DND-41 (cell line): ENCODE measurements at regions not wholly inside any gene's neighbourhood (a gene's known extent, or its start where the extent isn't known, plus 50 kb on each side); places are given as distances from the start of the nearest gene placed in this dataset.

ENCODE experiments used
- ATAC-seq: fragments of 200-7000 bp; cut with Tn5 transposase; 3 replicates; pipeline ENCODE4 v1.9.1; 2021; ENCODE audit warnings: low read depth; ENCODE audit not compliant: insufficient read depth
- DNase-seq: peaks from one replicate; pipeline ENCODE4 v3.0.0-alpha.2; 2020
- H2AFZ ChIP-seq: 2 replicates; pipeline ENCODE4 v1.6.0; 2012; ENCODE audit warnings: low read depth, low read length
- H3K27ac ChIP-seq: 2 replicates; pipeline ENCODE4 v1.5.1; 2012; ENCODE audit warnings: low read length, inconsistent platforms
- H3K27me3 ChIP-seq: fragments of 200-600 bp; sonication (generic); 2 replicates; pipeline ENCODE4 v1.6.0; 2012; ENCODE audit warnings: low read length, mild to moderate bottlenecking, inconsistent platforms; ENCODE audit not compliant: insufficient read depth, poor library complexity
- H3K36me3 ChIP-seq: 2 replicates; pipeline ENCODE4 v1.5.1; 2012; ENCODE audit warnings: low read length, inconsistent platforms; ENCODE audit not compliant: insufficient read depth
- H3K4me1 ChIP-seq: 2 replicates; pipeline ENCODE4 v1.5.1; 2012; ENCODE audit warnings: mild to moderate bottlenecking, low read length; ENCODE audit not compliant: insufficient read depth
- H3K4me2 ChIP-seq: 2 replicates; pipeline ENCODE4 v1.6.0; 2012; ENCODE audit warnings: mild to moderate bottlenecking, moderate library complexity, low read length, inconsistent platforms; ENCODE audit not compliant: insufficient read depth
- H3K4me3 ChIP-seq, 2 experiments: fragments of 200-600 bp in 1 of 2; shearing (Covaris generic) in 1 of 2; 2 replicates each; pipeline ENCODE4 v1.5.1; 2012 to 2016; ENCODE audit warnings: inconsistent platforms in 2 of 2, low read length in 2 of 2, mild to moderate bottlenecking in 2 of 2, low read depth in 1 of 2, moderate library complexity in 1 of 2
- H3K79me2 ChIP-seq: 2 replicates; pipeline ENCODE4 v1.6.0; 2012; ENCODE audit warnings: low read length, inconsistent platforms; ENCODE audit not compliant: insufficient read depth
- H3K9ac ChIP-seq: 2 replicates; pipeline ENCODE4 v1.6.0; 2012; ENCODE audit warnings: low read depth, mild to moderate bottlenecking, inconsistent platforms, low read length, moderate library complexity
- H3K9me3 ChIP-seq: 2 replicates; pipeline ENCODE4 v1.5.1; 2012; ENCODE audit warnings: low read length, moderate library complexity, mild to moderate bottlenecking, inconsistent platforms; ENCODE audit not compliant: insufficient read depth, severe bottlenecking
- H4K20me1 ChIP-seq: 2 replicates; pipeline ENCODE4 v1.6.0; 2012; ENCODE audit warnings: low read length; ENCODE audit not compliant: insufficient read depth
- EZH2 ChIP-seq: IDR thresholded peaks from 3 replicates; pipeline ENCODE4 v1.6.1; 2012; ENCODE audit warnings: borderline replicate concordance, low read depth, mild to moderate bottlenecking, moderate library complexity, low read length, inconsistent platforms; ENCODE audit not compliant: severe bottlenecking
- TF ChIP-seq, protein P1 (sequence below): IDR thresholded peaks from 2 replicates; pipeline ENCODE4 v1.5.1; 2012; ENCODE audit warnings: borderline replicate concordance, low read length, moderate library complexity, mild to moderate bottlenecking; ENCODE audit not compliant: poor library complexity, severe bottlenecking; ENCODE audit errors: extremely low read depth

DNA sequence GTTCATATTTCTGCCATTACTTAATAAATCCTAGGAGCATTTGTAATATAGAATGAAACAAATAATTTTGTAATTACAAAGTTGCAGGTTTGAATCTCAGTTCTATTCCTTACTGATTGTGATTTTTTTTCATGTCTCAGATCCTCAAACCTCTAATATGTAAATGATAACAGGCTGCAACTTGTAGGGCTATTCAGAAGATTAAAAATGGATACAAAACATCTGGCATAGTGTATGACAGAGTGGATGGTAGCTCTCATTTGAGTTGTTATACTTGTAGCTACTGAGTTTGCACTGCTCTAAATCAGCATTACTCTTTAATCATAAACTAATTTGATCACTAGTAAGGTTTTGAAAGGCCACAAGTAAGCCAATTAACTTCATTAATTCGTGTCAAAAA lies 406.3 kb upstream of the MGAT4C start:
- H3K79me2 ChIP-seq, result no peaks in the 10 kb centered on the region
- H3K27ac ChIP-seq, result no peak overlapping the region
- H3K27me3 ChIP-seq, result no peaks in the 10 kb centered on the region
- H3K9ac ChIP-seq, result no peak overlapping the region
- no peak overlapping the region for H3K4me3 ChIP-seq
- ATAC-seq (no peak), DNase-seq (no peak)
- TF ChIP-seq EZH2, result no peak
- TF ChIP-seq, protein P1, sequence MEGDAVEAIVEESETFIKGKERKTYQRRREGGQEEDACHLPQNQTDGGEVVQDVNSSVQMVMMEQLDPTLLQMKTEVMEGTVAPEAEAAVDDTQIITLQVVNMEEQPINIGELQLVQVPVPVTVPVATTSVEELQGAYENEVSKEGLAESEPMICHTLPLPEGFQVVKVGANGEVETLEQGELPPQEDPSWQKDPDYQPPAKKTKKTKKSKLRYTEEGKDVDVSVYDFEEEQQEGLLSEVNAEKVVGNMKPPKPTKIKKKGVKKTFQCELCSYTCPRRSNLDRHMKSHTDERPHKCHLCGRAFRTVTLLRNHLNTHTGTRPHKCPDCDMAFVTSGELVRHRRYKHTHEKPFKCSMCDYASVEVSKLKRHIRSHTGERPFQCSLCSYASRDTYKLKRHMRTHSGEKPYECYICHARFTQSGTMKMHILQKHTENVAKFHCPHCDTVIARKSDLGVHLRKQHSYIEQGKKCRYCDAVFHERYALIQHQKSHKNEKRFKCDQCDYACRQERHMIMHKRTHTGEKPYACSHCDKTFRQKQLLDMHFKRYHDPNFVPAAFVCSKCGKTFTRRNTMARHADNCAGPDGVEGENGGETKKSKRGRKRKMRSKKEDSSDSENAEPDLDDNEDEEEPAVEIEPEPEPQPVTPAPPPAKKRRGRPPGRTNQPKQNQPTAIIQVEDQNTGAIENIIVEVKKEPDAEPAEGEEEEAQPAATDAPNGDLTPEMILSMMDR, result no peak
- H3K4me1 ChIP-seq, result no peaks in the 10 kb centered on the region
- H3K36me3 ChIP-seq, result no peaks in the 10 kb centered on the region
- no peak overlapping the region for H3K4me2 ChIP-seq
- no peak overlapping the region for H2AFZ ChIP-seq
- no peaks in the 10 kb centered on the region for H3K9me3 ChIP-seq
- H4K20me1 ChIP-seq, result no peaks in the 10 kb centered on the region

DNA sequence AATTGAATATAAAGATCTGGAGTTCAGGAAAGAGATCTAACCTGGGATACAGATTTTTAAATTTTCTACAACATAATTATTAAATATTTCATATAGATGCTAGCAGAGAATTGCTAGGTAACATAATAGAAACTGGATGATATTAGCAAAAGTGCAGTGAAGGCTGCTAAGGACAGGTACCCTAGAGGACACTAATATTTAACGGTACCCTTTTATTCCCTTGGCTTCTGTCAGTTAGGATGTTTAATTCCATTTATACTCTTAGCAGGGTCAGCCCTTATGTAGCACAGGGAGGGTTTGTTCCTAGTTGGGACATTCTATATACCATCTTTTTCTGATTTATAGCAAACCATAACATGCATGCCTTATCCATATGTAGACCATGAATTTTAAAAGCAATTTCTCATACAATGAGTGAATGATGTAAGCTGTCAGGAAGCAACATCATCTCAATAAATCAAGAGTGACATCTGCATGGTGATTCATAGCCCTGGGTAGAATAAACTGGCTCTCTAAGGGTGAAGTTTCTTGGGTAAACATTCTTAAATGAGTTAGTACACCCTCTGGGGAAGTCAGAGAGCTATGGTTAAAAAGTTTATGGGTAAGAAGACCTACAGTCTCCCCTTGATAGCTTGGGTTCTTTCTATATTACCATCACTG lies 404.4 kb upstream of the MGAT4C start:
- DNase-seq, result no peak
- no peak overlapping the region for H3K4me2 ChIP-seq
- TF ChIP-seq EZH2, result no peak
- TF ChIP-seq, protein P1, result no peak
- no peak overlapping the region for H3K4me3 ChIP-seq
- no peaks in the 10 kb centered on the region for H3K4me1 ChIP-seq
- no peak overlapping the region for H3K27ac ChIP-seq
- H3K9me3 ChIP-seq, result no peaks in the 10 kb centered on the region
- no peak for ATAC-seq
- H3K27me3 ChIP-seq, result no peaks in the 10 kb centered on the region
- no peaks in the 10 kb centered on the region for H3K79me2 ChIP-seq
- no peaks in the 10 kb centered on the region for H4K20me1 ChIP-seq
- no peak overlapping the region for H2AFZ ChIP-seq
- no peaks in the 10 kb centered on the region for H3K36me3 ChIP-seq
- H3K9ac ChIP-seq, result no peak overlapping the region

DNA sequence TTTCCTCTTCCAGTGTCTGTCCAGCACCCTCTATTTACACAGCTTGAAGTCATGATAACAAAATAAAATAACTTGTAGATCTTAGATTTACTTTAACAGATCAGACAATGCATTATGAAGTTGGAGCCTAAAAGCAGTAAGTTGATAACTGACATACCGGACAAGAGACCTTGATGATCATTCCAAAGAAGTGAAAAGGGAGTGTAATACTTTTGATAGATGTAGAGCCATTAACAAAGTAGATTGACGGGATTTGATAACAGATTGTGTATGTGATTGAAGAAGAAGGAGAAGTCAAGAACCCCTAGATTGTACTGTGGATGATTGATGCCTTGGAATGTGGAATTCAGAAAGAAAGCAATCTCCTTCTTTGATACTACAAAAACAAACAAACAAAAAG lies 403.8 kb upstream of the MGAT4C start:
- H3K4me2 ChIP-seq, result no peak overlapping the region
- H2AFZ ChIP-seq, result no peak overlapping the region
- no peaks in the 10 kb centered on the region for H3K4me1 ChIP-seq
- no peaks in the 10 kb centered on the region for H3K79me2 ChIP-seq
- no peak overlapping the region for H3K4me3 ChIP-seq
- no peak for TF ChIP-seq EZH2
- TF ChIP-seq, protein P1, result no peak
- no peaks in the 10 kb centered on the region for H4K20me1 ChIP-seq
- H3K9ac ChIP-seq, result no peak overlapping the region
- no peaks in the 10 kb centered on the region for H3K27me3 ChIP-seq
- no peak for ATAC-seq
- no peak overlapping the region for H3K27ac ChIP-seq
- no peak for DNase-seq
- H3K36me3 ChIP-seq, result no peaks in the 10 kb centered on the region
- no peaks in the 10 kb centered on the region for H3K9me3 ChIP-seq

DNA sequence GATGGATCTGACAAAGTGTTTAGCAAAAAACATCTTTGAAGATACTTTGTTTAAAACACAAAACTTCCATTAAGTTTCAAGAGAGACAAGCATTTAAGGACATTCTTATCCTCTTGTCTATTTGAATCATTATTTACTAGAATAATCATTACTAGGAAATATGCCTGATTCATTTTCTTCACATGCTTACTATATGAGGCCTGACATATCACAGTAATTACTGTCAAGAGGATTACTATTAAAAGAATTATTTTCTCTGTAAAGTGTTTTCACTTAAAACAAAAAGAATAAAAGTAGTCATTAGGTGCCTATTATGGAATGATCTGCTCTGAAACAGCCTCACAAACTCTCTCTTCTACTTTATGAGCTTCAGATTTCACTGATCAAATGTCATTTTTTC lies 402.1 kb upstream of the MGAT4C start:
- H3K9me3 ChIP-seq, result no peaks in the 10 kb centered on the region
- ATAC-seq, result no peak
- H2AFZ ChIP-seq, result no peak overlapping the region
- TF ChIP-seq, protein P1, result no peak
- TF ChIP-seq EZH2, result no peak
- no peaks in the 10 kb centered on the region for H3K27me3 ChIP-seq
- no peak overlapping the region for H3K9ac ChIP-seq
- no peak overlapping the region for H3K27ac ChIP-seq
- no peak for DNase-seq
- H3K4me3 ChIP-seq, result no peak overlapping the region
- no peak overlapping the region for H3K4me2 ChIP-seq
- H4K20me1 ChIP-seq, result no peaks in the 10 kb centered on the region
- H3K4me1 ChIP-seq, result no peaks in the 10 kb centered on the region
- no peaks in the 10 kb centered on the region for H3K36me3 ChIP-seq
- H3K79me2 ChIP-seq, result no peaks in the 10 kb centered on the region
